22Rv1 (cell line): ENCODE measurements at regions not wholly inside any gene's neighbourhood (a gene's known extent, or its start where the extent isn't known, plus 50 kb on each side); places are given as distances from the start of the nearest gene placed in this dataset.

Experiments
- CTCF ChIP-seq: fragments of 450-650 bp; IDR thresholded peaks from 2 replicates; pipeline ENCODE4 v1.5.1; 2017; ENCODE audit warnings: mild to moderate bottlenecking
- ZFX ChIP-seq: fragments of 450-650 bp; IDR thresholded peaks from 2 replicates; pipeline ENCODE4 v1.6.1; 2017; ENCODE audit warnings: antibody characterized with exemption, borderline replicate concordance

DNA sequence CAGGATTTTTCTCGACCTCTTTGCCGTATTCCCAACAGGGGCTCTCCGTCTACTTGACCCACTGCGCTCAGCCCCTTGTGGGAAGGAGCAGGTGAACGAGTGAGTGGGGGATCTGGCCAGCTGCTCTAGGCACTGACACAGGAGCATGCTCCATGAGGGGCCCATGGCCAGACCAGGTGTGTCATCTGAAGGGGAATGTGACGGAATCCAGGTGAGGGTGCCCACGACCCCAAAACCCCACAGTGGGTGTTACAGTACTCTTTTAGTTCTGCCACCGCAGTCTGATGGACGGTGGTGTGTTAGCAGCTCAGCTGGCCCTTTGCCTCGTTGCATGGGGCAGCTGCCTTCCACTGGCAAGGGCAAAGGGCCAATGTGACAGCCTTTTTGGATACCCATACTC, 601.4 kb upstream of the NCAM2 start:
- TF ChIP-seq CTCF (no peak), ZFX (no peak)
